Peyer's patch (tissue), 4 donors: ENCODE measurements at regions not wholly inside any gene's neighbourhood (a gene's known extent, or its start where the extent isn't known, plus 50 kb on each side); places are given as distances from the start of the nearest gene placed in this dataset.
A peak's percentile ranks its signal among the peaks of the same experiment; 100 is the strongest.

Experiments
- DNase-seq, 3 donors: peaks; one replicate each; pipeline ENCODE4 v3.0.0-alpha.2; 2017 to 2019
- H3K27ac ChIP-seq, 4 donors: fragments of 200-600 bp; sonication (generic); one replicate each; pipeline ENCODE4 v1.5.1; 2016 to 2019
- H3K27me3 ChIP-seq, 2 donors: fragments of 200-600 bp; sonication (generic); one replicate each; pipeline ENCODE4 v1.5.1; 2019
- H3K36me3 ChIP-seq, 3 donors: fragments of 200-600 bp; sonication (generic); one replicate each; pipeline ENCODE4 v1.5.1; 2016 to 2019
- H3K4me1 ChIP-seq, 4 donors: fragments of 200-600 bp; sonication (generic); one replicate each; pipeline ENCODE4 v1.5.1; 2016 to 2019
- H3K4me3 ChIP-seq, 4 donors: fragments of 200-600 bp; sonication (generic); 1 replicate in 3 of 4; 2 replicates in 1 of 4; pipeline ENCODE4 v1.5.1; 2016 to 2019; ENCODE audit warnings: mild to moderate bottlenecking in 1 of 4
- H3K9me3 ChIP-seq, 4 donors: fragments of 200-600 bp; sonication (generic); one replicate each; pipeline ENCODE4 v1.5.1; 2016 to 2019; ENCODE audit warnings: mild to moderate bottlenecking in 1 of 4
- POLR2A ChIP-seq, 2 donors: fragments of 450-650 bp; IDR thresholded peaks; one replicate each; pipeline ENCODE4 v1.5.1; 2017; ENCODE audit warnings: antibody characterized with exemption in 2 of 2, mild to moderate bottlenecking in 2 of 2, moderate library complexity in 2 of 2
- TF ChIP-seq, protein P1 (sequence below), 6 experiments: fragments of 450-650 bp in 4 of 6; fragments of 200-600 bp in 2 of 6; sonication (generic) in 1 of 6; IDR thresholded peaks; one replicate each; pipeline ENCODE4 v1.5.1; 2017 to 2019; ENCODE audit warnings: antibody characterized with exemption in 6 of 6, mild to moderate bottlenecking in 3 of 6, moderate library complexity in 1 of 6

DNA sequence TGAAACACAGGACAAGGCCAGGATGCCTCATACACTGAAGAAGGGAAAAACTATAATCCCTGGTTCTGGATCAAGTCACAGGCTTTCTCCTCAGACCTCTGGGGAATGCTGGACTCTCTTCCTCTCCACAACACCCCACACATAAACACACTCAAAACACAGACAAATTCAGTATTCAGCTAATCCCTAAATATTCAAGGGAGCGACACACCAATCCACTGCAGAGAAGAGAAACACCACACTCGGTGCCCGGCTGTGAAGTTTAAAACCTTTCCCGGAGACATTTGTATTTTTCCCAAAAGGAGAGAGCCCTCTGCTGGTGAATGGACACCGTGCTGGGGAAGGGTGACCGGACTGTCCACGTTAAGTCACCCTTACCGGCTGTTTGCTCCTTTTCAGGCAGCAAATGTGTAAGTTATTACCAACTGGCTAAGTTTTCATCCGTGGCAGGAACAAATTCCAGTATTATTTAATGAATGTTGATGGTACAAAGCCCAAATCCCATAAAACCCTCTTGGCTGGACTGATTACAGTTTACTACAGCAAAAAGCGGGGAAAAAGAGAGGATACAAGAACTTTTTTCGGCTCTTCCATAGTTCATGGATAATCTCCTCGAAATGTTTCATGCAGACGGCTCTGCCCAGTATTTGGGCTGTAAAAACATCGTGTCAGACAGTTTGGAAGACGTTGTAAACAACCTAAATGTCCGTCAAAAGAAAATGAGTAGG, 130.9 kb upstream of the SLC30A5 start:
- H3K9me3 ChIP-seq: no peaks in the 10 kb centered on the region
- no peak for TF ChIP-seq POLR2A (IDR thresholded peaks at IDR 0.05)
- TF ChIP-seq, protein P1, sequence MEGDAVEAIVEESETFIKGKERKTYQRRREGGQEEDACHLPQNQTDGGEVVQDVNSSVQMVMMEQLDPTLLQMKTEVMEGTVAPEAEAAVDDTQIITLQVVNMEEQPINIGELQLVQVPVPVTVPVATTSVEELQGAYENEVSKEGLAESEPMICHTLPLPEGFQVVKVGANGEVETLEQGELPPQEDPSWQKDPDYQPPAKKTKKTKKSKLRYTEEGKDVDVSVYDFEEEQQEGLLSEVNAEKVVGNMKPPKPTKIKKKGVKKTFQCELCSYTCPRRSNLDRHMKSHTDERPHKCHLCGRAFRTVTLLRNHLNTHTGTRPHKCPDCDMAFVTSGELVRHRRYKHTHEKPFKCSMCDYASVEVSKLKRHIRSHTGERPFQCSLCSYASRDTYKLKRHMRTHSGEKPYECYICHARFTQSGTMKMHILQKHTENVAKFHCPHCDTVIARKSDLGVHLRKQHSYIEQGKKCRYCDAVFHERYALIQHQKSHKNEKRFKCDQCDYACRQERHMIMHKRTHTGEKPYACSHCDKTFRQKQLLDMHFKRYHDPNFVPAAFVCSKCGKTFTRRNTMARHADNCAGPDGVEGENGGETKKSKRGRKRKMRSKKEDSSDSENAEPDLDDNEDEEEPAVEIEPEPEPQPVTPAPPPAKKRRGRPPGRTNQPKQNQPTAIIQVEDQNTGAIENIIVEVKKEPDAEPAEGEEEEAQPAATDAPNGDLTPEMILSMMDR (IDR thresholded peaks at IDR 0.05): peak in 5 of 6 experiments; percentile 24 to 71 (median 60)

DNA sequence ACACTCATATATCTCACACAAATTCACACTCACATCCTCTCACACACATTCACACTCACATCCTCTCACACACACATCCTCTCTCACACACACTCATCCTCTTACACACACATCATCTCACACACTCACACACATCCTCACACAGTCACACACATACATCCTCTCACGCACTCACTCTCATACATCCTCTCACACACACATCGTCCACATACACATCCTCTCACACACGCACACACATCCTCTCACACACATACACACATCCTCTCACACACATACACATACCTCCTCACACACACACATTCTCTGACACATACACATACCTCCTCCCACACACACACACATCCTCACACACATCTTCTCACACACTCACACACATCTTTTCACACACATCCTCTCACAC, 129.1 kb upstream of the SLC30A5 start:
- Histone ChIP-seq H3K27me3 (no peaks in the 10 kb centered on the region), H3K36me3 (no peaks in the 10 kb centered on the region), H3K27ac (no peak overlapping the region), H3K4me3 (no peak overlapping the region), H3K9me3 (no peaks in the 10 kb centered on the region), H3K4me1 (peaks cover 0 to 12% (median 0%) of the 10 kb centered on the region in 4 donors)
- TF ChIP-seq, protein P1 (IDR thresholded peaks at IDR 0.05): no peak
- TF ChIP-seq POLR2A (IDR thresholded peaks at IDR 0.05): no peak
- DNase-seq: no peak

More for the DNA sequence above, 130.9 kb upstream of the SLC30A5 start:
- peak overlapping the region in 1 of 4 donors; percentile 22 for H3K27ac ChIP-seq
- no peaks in the 10 kb centered on the region for H3K27me3 ChIP-seq
- no peak overlapping the region for H3K4me3 ChIP-seq
- H3K4me1 ChIP-seq: peaks cover 0 to 12% (median 0%) of the 10 kb centered on the region in 4 donors
- H3K36me3 ChIP-seq: no peaks in the 10 kb centered on the region
- peak; percentile 19 to 79 (median 54) for DNase-seq

DNA sequence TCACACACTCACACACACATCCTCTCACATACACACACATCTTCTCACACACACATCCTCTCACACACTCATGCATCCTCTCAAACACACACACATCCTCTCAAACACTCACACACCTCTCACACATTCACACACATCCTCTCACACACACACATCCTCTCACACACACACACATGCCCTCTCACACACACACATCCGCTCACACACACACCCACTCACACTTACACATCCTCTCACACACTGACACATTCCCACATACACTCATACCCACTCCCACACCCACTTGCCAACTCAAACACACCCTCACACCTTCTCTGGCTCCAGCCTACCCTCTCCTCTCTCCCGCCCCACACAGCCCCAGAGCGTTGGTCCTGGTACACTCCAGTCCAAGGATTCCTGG, 127.9 kb upstream of the SLC30A5 start:
- TF ChIP-seq POLR2A (IDR thresholded peaks at IDR 0.05): no peak
- TF ChIP-seq, protein P1 (IDR thresholded peaks at IDR 0.05): no peak
- no peak overlapping the region for H3K4me3 ChIP-seq

DNA sequence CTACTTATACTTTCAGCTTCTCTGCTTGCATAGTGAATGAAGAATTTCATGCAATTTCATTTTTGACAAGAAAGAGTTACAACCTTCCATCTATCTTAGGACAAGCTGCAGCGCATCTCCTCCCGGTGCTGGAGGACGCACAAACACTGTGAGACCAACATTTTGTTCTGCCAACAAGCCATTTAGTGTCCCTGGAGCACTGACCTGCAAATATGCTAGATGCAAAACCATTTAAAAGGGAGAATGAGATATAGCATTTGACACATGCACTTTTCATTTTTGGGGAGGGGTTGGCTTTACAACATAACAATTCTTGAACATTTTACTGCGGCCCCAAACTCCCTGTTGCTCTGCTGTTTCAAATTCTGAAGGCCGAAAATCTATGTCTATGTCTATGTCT, 127.2 kb upstream of the SLC30A5 start:
- H3K27ac ChIP-seq: no peak overlapping the region
- H3K36me3 ChIP-seq: no peaks in the 10 kb centered on the region
- no peak for TF ChIP-seq POLR2A (IDR thresholded peaks at IDR 0.05)
- TF ChIP-seq, protein P1 (IDR thresholded peaks at IDR 0.05): no peak
- no peak overlapping the region for H3K4me3 ChIP-seq
- H3K27me3 ChIP-seq: no peaks in the 10 kb centered on the region
- H3K4me1 ChIP-seq: peaks cover 0 to 12% (median 0%) of the 10 kb centered on the region in 4 donors
- no peak for DNase-seq
- H3K9me3 ChIP-seq: no peaks in the 10 kb centered on the region

More for the DNA sequence above, 127.9 kb upstream of the SLC30A5 start:
- Histone ChIP-seq H3K27me3 (no peaks in the 10 kb centered on the region), H3K27ac (no peak overlapping the region), H3K36me3 (no peaks in the 10 kb centered on the region), H3K4me1 (peaks cover 0 to 12% (median 0%) of the 10 kb centered on the region in 4 donors), H3K9me3 (no peaks in the 10 kb centered on the region)
- DNase-seq: no peak

DNA sequence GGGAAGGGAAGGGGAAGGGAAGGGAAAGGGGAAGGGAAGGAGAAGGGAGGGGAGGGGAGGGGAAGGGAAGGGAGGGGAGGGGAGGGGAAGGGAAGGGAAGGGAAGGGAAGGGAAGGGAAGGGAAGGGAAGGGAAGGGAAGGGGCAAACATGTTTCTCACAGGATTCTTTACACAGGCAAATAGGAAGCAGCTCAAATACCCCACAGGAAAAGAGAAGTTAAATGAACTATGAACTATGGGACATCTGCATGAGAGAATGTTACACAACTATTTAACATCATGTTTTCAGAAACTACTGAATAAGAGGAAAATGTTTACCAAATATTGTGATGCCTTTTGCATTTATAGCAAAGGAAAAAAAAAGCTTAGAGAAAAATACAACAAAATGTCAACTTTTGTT, 125.4 kb upstream of the SLC30A5 start:
- TF ChIP-seq POLR2A (IDR thresholded peaks at IDR 0.05): no peak
- TF ChIP-seq, protein P1 (IDR thresholded peaks at IDR 0.05): no peak
- Histone ChIP-seq H3K4me3 (no peak overlapping the region), H3K27me3 (no peaks in the 10 kb centered on the region), H3K4me1 (no peaks in the 10 kb centered on the region), H3K9me3 (no peaks in the 10 kb centered on the region), H3K27ac (no peak overlapping the region), H3K36me3 (no peaks in the 10 kb centered on the region)
- no peak for DNase-seq
